DOHH2 (cell line): ENCODE measurements at regions not wholly inside any gene's neighbourhood (a gene's known extent, or its start where the extent isn't known, plus 50 kb on each side); places are given as distances from the start of the nearest gene placed in this dataset.

Source experiments
- H3F3A ChIP-seq: fragments of 200-600 bp; sonication (generic), shearing (Covaris generic); 2 replicates; pipeline ENCODE4 v1.6.0; 2016; ENCODE audit warnings: antibody characterized with exemption, mild to moderate bottlenecking; ENCODE audit not compliant: control insufficient read depth, insufficient read depth
- H3K27ac ChIP-seq: fragments of 200-600 bp; sonication (generic); 2 replicates; pipeline ENCODE4 v1.5.1; 2014; ENCODE audit warnings: low read depth, mild to moderate bottlenecking, low read length, moderate library complexity
- H3K27me3 ChIP-seq: fragments of 200-600 bp; sonication (generic); 2 replicates; pipeline ENCODE4 v1.6.1; 2014; ENCODE audit warnings: mild to moderate bottlenecking, low read length, mixed read lengths; ENCODE audit not compliant: control insufficient read depth
- H3K36me3 ChIP-seq: fragments of 200-600 bp; sonication (generic); 2 replicates; pipeline ENCODE4 v1.6.1; 2014; ENCODE audit warnings: mild to moderate bottlenecking, low read length, moderate library complexity, mixed read lengths; ENCODE audit not compliant: control insufficient read depth
- H3K4me1 ChIP-seq: fragments of 200-600 bp; sonication (generic); 2 replicates; pipeline ENCODE4 v1.6.1; 2014; ENCODE audit warnings: mild to moderate bottlenecking, low read length, mixed read lengths; ENCODE audit not compliant: control insufficient read depth
- H3K4me2 ChIP-seq: fragments of 200-600 bp; sonication (generic); 2 replicates; pipeline ENCODE4 v1.6.0; 2014; ENCODE audit warnings: mild to moderate bottlenecking, low read length, moderate library complexity
- H3K4me3 ChIP-seq: fragments of 200-600 bp; sonication (generic); 2 replicates; pipeline ENCODE4 v1.5.1; 2014; ENCODE audit warnings: mild to moderate bottlenecking, low read length, mixed read lengths
- H3K79me2 ChIP-seq: fragments of 200-600 bp; sonication (generic); 2 replicates; pipeline ENCODE4 v1.6.1; 2014; ENCODE audit warnings: mild to moderate bottlenecking, low read length, mixed read lengths; ENCODE audit not compliant: control insufficient read depth
- H3K9me2 ChIP-seq: fragments of 200-600 bp; sonication (generic); replicated peaks from 2 replicates; pipeline ENCODE4 v1.6.1; 2014; ENCODE audit warnings: mild to moderate bottlenecking, low read length, mixed read lengths; ENCODE audit not compliant: control insufficient read depth
- H3K9me3 ChIP-seq: fragments of 200-600 bp; sonication (generic); 2 replicates; pipeline ENCODE4 v1.6.1; 2014; ENCODE audit warnings: antibody characterized with exemption, low read length, mixed read lengths; ENCODE audit not compliant: control insufficient read depth, insufficient read depth
- H4K20me1 ChIP-seq: fragments of 200-600 bp; sonication (generic); 2 replicates; pipeline ENCODE4 v1.6.0; 2014; ENCODE audit warnings: low read depth, mild to moderate bottlenecking, antibody characterized with exemption, low read length, moderate library complexity; ENCODE audit not compliant: control insufficient read depth, insufficient read depth
- CTCF ChIP-seq: fragments of 200-600 bp; sonication (generic); IDR thresholded peaks from one replicate; pipeline ENCODE4 v1.5.1; 2014; ENCODE audit warnings: antibody characterized with exemption, mild to moderate bottlenecking, low read depth, low read length; ENCODE audit not compliant: poor library complexity, severe bottlenecking
- EZH2phosphoT487 ChIP-seq: fragments of 200-600 bp; sonication (generic); IDR thresholded peaks from 2 replicates; pipeline ENCODE4 v1.6.1; 2017; ENCODE audit warnings: borderline replicate concordance, mild to moderate bottlenecking, antibody characterized with exemption, low read length, moderate library complexity, mixed read lengths

DNA sequence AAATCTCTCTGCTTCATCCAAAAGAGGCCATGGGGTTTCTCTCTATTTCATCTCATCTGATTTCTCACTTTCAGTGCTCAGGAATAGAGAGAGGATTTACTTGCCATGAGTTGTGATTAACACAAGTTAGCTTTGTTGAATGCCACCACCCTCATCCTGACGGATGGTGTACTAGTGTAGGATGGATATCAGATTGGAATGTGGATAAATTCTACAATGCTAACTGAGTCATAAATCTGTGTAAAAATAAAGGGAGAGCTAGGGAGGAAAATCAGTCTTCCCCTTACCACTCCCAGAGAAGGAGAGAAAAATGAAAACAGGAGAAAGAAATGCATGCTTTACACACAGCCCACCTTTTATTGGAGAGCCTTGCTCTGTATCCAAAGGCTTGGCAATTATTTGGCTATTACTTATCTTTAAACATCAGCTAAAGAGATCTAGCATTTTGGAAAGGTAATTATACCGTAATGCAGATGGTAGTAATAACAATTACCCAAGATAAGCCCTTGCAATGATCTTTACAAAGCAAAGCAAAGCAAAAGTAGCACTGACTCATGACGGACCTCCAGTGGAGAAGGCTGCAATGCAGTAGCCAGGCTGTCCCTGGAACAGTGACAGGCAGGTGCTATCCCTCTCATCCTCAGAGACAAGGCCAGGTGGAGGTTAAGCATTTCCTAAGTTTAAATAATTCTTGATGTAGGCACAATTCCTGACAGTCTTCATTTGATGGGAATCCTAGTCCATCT lies 306.3 kb upstream of the PPARGC1A start:
- Histone ChIP-seq H3K4me2 (no peak overlapping the region), H3K27me3 (no peaks in the 10 kb centered on the region), H3K36me3 (no peaks in the 10 kb centered on the region), H3K79me2 (no peaks in the 10 kb centered on the region), H4K20me1 (no peaks in the 10 kb centered on the region), H3K4me1 (no peaks in the 10 kb centered on the region), H3K4me3 (no peak overlapping the region), H3K9me2 (no peaks in the 10 kb centered on the region), H3K27ac (no peak overlapping the region), H3F3A (no peaks in the 10 kb centered on the region), H3K9me3 (no peaks in the 10 kb centered on the region)
- TF ChIP-seq CTCF (no peak), EZH2phosphoT487 (no peak)

DNA sequence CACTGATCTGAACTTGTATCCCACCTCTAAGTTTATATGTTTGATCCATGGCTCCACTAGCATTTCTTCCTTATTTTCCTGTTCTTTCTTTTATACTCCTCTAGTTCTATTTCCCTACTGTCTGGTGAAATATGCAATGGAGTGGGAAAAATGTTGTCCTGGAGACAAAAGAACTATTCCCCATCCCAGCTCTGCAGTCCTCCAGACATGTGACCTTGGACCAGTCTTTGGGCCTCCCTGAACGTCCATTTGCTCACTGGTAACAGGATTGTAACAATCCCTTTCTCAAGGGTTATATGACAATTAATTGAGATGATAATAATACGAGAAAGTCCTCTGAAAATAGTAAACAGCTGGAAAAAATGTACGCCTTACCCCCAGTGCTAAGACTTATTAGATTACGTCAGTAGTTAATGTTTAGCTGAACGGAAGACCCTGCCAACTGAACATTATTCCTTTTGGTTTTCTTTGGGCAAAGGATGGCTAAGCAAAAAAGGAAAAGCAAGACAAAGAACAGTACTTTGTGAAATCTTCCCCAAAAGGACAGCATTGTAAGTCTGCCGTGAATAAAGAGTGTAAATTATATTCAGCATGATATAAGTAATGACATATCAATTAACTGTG lies 302.3 kb upstream of the PPARGC1A start:
- Histone ChIP-seq H4K20me1 (no peaks in the 10 kb centered on the region), H3F3A (no peaks in the 10 kb centered on the region), H3K9me2 (no peaks in the 10 kb centered on the region), H3K4me3 (no peak overlapping the region), H3K27ac (no peak overlapping the region), H3K9me3 (no peaks in the 10 kb centered on the region), H3K4me1 (no peaks in the 10 kb centered on the region), H3K27me3 (no peaks in the 10 kb centered on the region), H3K79me2 (no peaks in the 10 kb centered on the region), H3K4me2 (no peak overlapping the region), H3K36me3 (no peaks in the 10 kb centered on the region)
- no peak for TF ChIP-seq EZH2phosphoT487
- no peak for TF ChIP-seq CTCF

GRCh38 chr4:24190761-24191695 lies 301.2 kb upstream of the PPARGC1A start:
- Histone ChIP-seq H3K27me3 (no peaks in the 10 kb centered on the region), H3F3A (no peaks in the 10 kb centered on the region), H3K4me1 (no peaks in the 10 kb centered on the region), H3K27ac (no peak overlapping the region), H4K20me1 (no peaks in the 10 kb centered on the region), H3K4me3 (no peak overlapping the region), H3K79me2 (no peaks in the 10 kb centered on the region), H3K4me2 (no peak overlapping the region), H3K36me3 (no peaks in the 10 kb centered on the region), H3K9me2 (no peaks in the 10 kb centered on the region), H3K9me3 (no peaks in the 10 kb centered on the region)
- TF ChIP-seq EZH2phosphoT487: no peak
- TF ChIP-seq CTCF: no peak
